ENCODE measurements at regions not wholly inside any gene's neighbourhood (a gene's known extent, or its start where the extent isn't known, plus 50 kb on each side); places are given as distances from the start of the nearest gene placed in this dataset.
A peak's percentile ranks its signal among the peaks of the same experiment; 100 is the strongest.

- no peaks in the 10 kb centered on the region for H3K27me3 ChIP-seq
- no peak overlapping the region for H3K27ac ChIP-seq
- 46 to 62% methylated on average over 3 of the region's 3 CpGs for WGBS, 2 donors
- TF ChIP-seq POLR2AphosphoS5 (IDR thresholded peaks at IDR 0.05) (no peak), EP300 (IDR thresholded peaks at IDR 0.05) (no peak), POLR2A (IDR thresholded peaks at IDR 0.05) (no peak)
- TF ChIP-seq, protein P1, sequence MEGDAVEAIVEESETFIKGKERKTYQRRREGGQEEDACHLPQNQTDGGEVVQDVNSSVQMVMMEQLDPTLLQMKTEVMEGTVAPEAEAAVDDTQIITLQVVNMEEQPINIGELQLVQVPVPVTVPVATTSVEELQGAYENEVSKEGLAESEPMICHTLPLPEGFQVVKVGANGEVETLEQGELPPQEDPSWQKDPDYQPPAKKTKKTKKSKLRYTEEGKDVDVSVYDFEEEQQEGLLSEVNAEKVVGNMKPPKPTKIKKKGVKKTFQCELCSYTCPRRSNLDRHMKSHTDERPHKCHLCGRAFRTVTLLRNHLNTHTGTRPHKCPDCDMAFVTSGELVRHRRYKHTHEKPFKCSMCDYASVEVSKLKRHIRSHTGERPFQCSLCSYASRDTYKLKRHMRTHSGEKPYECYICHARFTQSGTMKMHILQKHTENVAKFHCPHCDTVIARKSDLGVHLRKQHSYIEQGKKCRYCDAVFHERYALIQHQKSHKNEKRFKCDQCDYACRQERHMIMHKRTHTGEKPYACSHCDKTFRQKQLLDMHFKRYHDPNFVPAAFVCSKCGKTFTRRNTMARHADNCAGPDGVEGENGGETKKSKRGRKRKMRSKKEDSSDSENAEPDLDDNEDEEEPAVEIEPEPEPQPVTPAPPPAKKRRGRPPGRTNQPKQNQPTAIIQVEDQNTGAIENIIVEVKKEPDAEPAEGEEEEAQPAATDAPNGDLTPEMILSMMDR (IDR thresholded peaks at IDR 0.05), result no peak
- H3K36me3 ChIP-seq, result no peaks in the 10 kb centered on the region
- peaks cover 0 to 4% (median 0%) of the 10 kb centered on the region in 4 donors for H3K4me1 ChIP-seq
- no peaks in the 10 kb centered on the region for H3K9me3 ChIP-seq
- DNase-seq (no peak), ATAC-seq (ENCODE audit: low FRiP score in 2 of 2) (no peak)
- H3K4me3 ChIP-seq, result no peak overlapping the region
Measured at GRCh38 chr5:56328753-56329560, 95.8 kb upstream of the ANKRD55 start.

DNA sequence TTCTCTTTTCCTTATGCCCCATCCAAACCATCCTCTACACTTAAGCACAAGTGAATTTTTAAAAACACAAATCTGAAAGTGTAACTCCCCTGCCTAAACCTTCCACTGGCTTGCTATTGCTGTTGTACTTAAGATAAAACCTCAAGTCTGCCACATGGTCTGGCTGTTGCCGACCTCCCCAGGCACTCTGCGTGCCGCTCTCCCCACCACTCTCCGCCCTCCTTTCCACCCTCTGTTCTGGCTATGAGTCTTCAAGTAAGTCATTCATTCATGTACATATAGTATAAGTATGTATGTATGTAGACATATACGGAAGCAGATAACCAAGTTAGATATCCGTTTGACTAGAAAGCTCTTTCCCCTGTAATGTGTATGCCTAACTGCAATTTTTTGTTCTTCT, 94.7 kb upstream of the ANKRD55 start:
- TF ChIP-seq POLR2A (IDR thresholded peaks at IDR 0.05), result no peak
- TF ChIP-seq EP300 (IDR thresholded peaks at IDR 0.05), result no peak
- TF ChIP-seq, protein P1 (IDR thresholded peaks at IDR 0.05), result no peak
- no peak for TF ChIP-seq POLR2AphosphoS5 (IDR thresholded peaks at IDR 0.05)
- Histone ChIP-seq H3K4me1 (peaks cover 0 to 4% (median 0%) of the 10 kb centered on the region in 4 donors), H3K36me3 (no peaks in the 10 kb centered on the region), H3K9me3 (no peaks in the 10 kb centered on the region), H3K27ac (no peak overlapping the region), H3K27me3 (no peaks in the 10 kb centered on the region), H3K4me3 (no peak overlapping the region)
- DNase-seq, result no peak
- 61 to 76% methylated on average over 6 of the region's 6 CpGs for WGBS, 2 donors
- no peak for ATAC-seq (ENCODE audit: low FRiP score in 2 of 2)

DNA sequence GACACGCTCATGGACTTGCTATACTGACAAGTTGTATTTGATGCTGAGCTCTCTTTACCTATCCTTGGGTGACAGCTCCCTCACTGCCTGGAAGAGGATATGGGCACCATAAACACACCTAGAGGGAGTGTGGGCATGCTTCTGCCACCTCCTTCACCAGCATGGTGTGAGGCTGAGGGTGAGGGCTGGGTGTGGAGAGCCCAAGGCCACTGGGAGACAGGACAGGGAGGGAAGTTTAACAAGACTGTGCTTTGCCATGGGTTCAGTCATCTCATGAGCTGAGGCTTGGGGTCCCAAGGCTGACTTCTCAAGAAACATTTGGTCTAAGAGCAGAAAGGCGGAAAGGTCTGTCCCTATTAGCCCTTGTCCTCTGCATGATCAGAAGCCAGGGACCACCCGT, 93.6 kb upstream of the ANKRD55 start:
- DNase-seq, result no peak
- ATAC-seq (ENCODE audit: low FRiP score in 2 of 2), result peak in 1 of 2 donors; percentile 70
- Histone ChIP-seq H3K4me1 (peaks cover 0 to 4% (median 0%) of the 10 kb centered on the region in 4 donors), H3K9me3 (no peaks in the 10 kb centered on the region), H3K4me3 (no peak overlapping the region), H3K36me3 (no peaks in the 10 kb centered on the region), H3K27me3 (no peaks in the 10 kb centered on the region), H3K27ac (no peak overlapping the region)
- 95 to 100% methylated on average over 3 of the region's 3 CpGs for WGBS, 2 donors
- TF ChIP-seq, protein P1 (IDR thresholded peaks at IDR 0.05), result no peak
- TF ChIP-seq POLR2AphosphoS5 (IDR thresholded peaks at IDR 0.05) (no peak), POLR2A (IDR thresholded peaks at IDR 0.05) (no peak), EP300 (IDR thresholded peaks at IDR 0.05) (no peak)

DNA sequence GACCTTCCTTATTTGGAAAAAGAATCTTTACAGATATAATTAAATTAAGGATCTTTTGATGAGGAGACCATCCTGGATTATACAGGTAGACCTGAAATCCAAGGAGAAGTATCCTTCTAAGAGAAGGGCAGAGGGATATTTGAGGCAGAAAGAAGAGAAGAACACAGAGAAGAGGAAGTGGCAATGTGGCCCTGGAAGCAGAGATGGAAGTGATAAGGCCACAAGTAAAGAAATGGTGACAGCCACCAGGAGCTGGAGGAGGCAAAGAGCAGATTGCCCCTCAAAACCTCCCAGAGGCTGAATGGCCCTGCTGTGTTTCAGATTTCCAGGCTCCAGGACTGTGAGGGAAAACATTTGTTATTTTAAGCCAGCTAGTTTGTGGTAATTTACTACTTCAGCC, 93.0 kb upstream of the ANKRD55 start:
- H3K9me3 ChIP-seq, result no peaks in the 10 kb centered on the region
- H3K27me3 ChIP-seq, result no peaks in the 10 kb centered on the region
- no peak for DNase-seq
- H3K4me1 ChIP-seq, result peaks cover 0 to 4% (median 0%) of the 10 kb centered on the region in 4 donors
- no peak for TF ChIP-seq POLR2A (IDR thresholded peaks at IDR 0.05)
- no peak for TF ChIP-seq EP300 (IDR thresholded peaks at IDR 0.05)
- TF ChIP-seq, protein P1 (IDR thresholded peaks at IDR 0.05), result no peak
- no peak for TF ChIP-seq POLR2AphosphoS5 (IDR thresholded peaks at IDR 0.05)
- H3K4me3 ChIP-seq, result no peak overlapping the region
- no peak for ATAC-seq (ENCODE audit: low FRiP score in 2 of 2)
- H3K36me3 ChIP-seq, result no peaks in the 10 kb centered on the region
- H3K27ac ChIP-seq, result no peak overlapping the region

- Histone ChIP-seq H3K4me1 (peaks cover 0 to 4% (median 0%) of the 10 kb centered on the region in 4 donors), H3K9me3 (no peaks in the 10 kb centered on the region), H3K27ac (no peak overlapping the region), H3K4me3 (no peak overlapping the region), H3K36me3 (no peaks in the 10 kb centered on the region), H3K27me3 (no peaks in the 10 kb centered on the region)
- no peak for ATAC-seq (ENCODE audit: low FRiP score in 2 of 2)
- no peak for DNase-seq
- TF ChIP-seq EP300 (IDR thresholded peaks at IDR 0.05) (no peak), POLR2AphosphoS5 (IDR thresholded peaks at IDR 0.05) (no peak), POLR2A (IDR thresholded peaks at IDR 0.05) (no peak)
- TF ChIP-seq, protein P1 (IDR thresholded peaks at IDR 0.05), result no peak
- WGBS, 2 donors, result 89 to 90% methylated on average over 2 of the region's 2 CpGs
Measured at GRCh38 chr5:56325039-56325438, 91.9 kb upstream of the ANKRD55 start.

Measured in upper lobe of left lung (tissue), 6 donors.